ENCODE measurements at regions not wholly inside any gene's neighbourhood (a gene's known extent, or its start where the extent isn't known, plus 50 kb on each side); places are given as distances from the start of the nearest gene placed in this dataset.

DNA sequence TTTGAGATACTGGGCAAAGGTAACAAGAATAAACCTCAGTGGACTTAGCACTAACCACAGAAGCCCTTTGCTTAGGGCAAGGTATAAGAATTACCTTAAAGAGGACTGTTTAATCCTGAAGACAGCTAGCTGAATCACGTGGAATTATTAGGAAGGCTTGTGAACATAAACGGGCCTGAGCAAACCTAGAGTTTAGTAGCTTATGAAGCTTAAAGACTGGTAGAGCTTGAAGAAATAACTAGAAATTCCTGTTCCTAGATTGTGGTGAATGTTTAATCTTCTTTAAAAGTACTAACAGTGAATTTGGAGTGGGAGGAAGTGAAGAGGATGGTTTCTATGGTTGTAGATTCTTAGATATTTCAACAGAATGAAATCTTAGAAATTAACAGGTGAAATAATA lies 428.9 kb upstream of the THRB start:
- TF ChIP-seq CTCF (IDR thresholded peaks at IDR 0.05; ENCODE audit: low read length) = no peak
- no peak for TF ChIP-seq EZH2 (optimal IDR thresholded peaks at IDR 0.05; ENCODE audit: low read depth, low read length)
- no peak for TF ChIP-seq EZH2phosphoT487 (IDR thresholded peaks at IDR 0.05; ENCODE audit: low read length)
